AG09309 (cell line): ENCODE measurements at regions not wholly inside any gene's neighbourhood (a gene's known extent, or its start where the extent isn't known, plus 50 kb on each side); places are given as distances from the start of the nearest gene placed in this dataset.

ENCODE experiments used
- DNase-seq: peaks from one replicate; pipeline ENCODE4 v3.0.0-alpha.2; 2010; ENCODE audit warnings: low read depth
- H3K4me3 ChIP-seq: 2 replicates; pipeline ENCODE4 v1.5.1; 2011; ENCODE audit warnings: mild to moderate bottlenecking, low read depth, low read length, moderate library complexity; ENCODE audit not compliant: control insufficient read depth
- CTCF ChIP-seq: IDR thresholded peaks from 2 replicates; pipeline ENCODE4 v1.5.1; 2011; ENCODE audit warnings: mild to moderate bottlenecking, low read depth, low read length, inconsistent platforms; ENCODE audit not compliant: insufficient read depth, control insufficient read depth; ENCODE audit errors: missing control alignments

GRCh38 chr1:201682964-201683363, 144.0 kb downstream of the NAV1 start:
- DNase-seq = no peak
- TF ChIP-seq CTCF = no peak
- no peak overlapping the region for H3K4me3 ChIP-seq

GRCh38 chr1:201683397-201683796, 144.5 kb downstream of the NAV1 start:
- DNase-seq = no peak
- no peak for TF ChIP-seq CTCF
- H3K4me3 ChIP-seq = no peak overlapping the region

- no peak overlapping the region for H3K4me3 ChIP-seq
- DNase-seq = no peak
- no peak for TF ChIP-seq CTCF
Measured at GRCh38 chr1:201685485-201685884, 143.5 kb upstream of the IPO9 start.

- no peak for DNase-seq
Measured at GRCh38 chr1:201686714-201687455, 142.1 kb upstream of the IPO9 start.

GRCh38 chr1:201688514-201688913, 140.4 kb upstream of the IPO9 start:
- no peak for DNase-seq
- no peak for TF ChIP-seq CTCF

More at GRCh38 chr1:201686714-201687455, 142.1 kb upstream of the IPO9 start:
- TF ChIP-seq CTCF = no peak
- H3K4me3 ChIP-seq = no peak overlapping the region

GRCh38 chr1:201689647-201690046, 139.3 kb upstream of the IPO9 start:
- TF ChIP-seq CTCF = no peak
- DNase-seq = no peak
- no peak overlapping the region for H3K4me3 ChIP-seq

More at GRCh38 chr1:201688514-201688913, 140.4 kb upstream of the IPO9 start:
- no peak overlapping the region for H3K4me3 ChIP-seq
